CMK (cell line): ENCODE measurements at regions not wholly inside any gene's neighbourhood (a gene's known extent, or its start where the extent isn't known, plus 50 kb on each side); places are given as distances from the start of the nearest gene placed in this dataset.
A peak's percentile ranks its signal among the peaks of the same experiment; 100 is the strongest.

Experiments
- DNase-seq: peaks from one replicate; pipeline ENCODE4 v3.0.0-alpha.2; 2010; ENCODE audit warnings: low read depth

DNA sequence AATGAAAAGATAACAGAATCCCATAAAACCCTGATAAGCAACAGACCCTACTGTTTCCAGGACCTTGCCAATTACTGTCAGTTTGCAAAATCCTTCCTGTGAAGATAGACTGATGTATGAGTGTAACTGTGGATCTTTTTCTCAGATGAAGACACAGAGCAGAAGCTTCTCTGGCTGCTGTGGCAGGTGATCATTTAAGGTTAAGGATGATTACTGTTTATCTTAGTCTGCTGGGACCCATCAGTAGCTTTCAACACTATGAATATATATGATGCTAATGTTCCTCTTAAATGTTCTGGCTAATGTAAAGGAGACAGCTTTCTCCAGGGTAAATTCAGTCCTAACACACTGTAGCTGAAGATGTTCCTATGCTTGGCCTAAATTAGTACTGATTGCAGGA is 56.0 kb upstream of the CTTNBP2 start:
- no peak for DNase-seq

DNA sequence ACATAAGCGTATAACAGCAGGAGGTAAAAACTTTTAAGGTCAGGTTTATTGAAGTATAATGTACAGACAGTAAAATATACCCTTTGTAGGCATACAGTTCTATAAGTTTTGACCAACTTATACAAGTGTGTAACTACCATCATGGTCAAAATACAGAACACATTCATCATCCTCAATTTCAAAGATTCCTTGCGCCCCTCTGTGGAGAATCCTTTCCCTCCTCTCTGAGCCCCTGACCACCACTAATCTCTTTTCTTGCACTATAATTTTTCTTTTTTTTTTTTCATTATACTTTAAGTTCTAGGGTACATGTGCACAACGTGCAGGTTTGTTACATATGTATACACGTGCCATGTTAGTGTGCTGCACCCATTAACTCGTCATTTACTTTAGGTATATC is 58.1 kb upstream of the CTTNBP2 start:
- no peak for DNase-seq

DNA sequence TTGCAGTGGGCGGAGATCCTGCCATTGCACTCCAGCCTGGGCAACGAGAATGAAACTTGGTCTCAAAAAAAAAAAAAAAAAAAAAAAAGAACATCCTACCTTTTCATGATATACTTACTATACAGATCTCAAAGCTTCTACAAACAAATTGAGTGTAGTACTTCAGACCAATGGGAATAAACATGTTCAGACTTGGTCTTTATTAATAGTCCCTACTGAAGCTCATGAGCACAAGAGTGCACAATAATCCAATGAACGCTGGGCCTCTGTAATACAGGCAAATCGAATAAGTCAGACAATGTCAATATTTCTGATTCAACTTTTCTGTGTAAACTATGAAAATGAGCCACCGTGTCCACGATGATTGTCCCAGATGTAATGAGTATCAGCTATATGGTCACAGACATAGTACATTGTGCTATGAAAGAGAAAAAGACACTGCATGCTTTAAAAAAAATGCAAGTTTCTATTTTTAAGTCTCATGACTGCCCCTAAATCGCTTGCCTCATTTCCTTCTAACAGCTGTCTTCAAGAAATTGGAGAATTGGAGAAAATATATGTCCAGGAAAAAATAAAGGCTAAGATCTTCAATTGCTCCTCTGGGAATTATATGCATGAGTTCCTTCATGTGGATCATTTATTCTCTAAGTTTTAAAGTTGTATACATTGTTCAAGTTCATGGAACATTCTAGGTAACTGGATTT is 64.0 kb upstream of the CTTNBP2 start:
- DNase-seq: no peak

DNA sequence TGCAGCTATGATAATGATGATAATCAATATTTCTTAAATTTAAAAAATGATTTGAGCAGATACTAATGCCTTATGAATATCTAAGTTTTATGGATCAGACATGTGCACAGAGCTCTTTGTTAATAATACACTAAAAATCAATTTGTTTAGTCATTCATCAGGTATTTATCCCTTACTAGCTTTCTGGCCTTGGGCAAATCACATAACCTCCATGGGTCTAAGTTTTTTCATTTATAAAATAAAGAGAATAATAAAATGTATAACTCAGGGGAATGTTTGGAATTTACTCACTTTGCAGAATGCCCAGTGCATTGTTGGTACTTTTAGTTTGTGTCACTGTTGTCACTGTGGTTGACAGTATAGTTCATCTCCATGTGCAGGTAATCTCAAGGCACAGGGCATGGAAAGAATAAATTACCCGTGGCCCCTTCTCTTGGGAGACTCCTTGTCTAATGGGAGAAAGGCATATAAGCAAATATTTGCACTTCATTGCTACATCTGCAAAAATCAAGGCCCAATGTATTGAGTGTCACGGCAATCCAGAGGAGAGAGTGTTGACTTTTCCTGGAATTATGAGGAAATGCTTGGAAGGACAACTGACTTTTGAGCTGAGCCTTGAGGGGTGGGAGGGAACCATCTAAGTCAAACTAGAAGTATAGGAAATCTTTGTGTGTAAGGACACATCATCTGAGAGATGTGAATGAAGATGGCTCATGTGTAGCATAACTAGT is 64.7 kb upstream of the CTTNBP2 start:
- no peak for DNase-seq

DNA sequence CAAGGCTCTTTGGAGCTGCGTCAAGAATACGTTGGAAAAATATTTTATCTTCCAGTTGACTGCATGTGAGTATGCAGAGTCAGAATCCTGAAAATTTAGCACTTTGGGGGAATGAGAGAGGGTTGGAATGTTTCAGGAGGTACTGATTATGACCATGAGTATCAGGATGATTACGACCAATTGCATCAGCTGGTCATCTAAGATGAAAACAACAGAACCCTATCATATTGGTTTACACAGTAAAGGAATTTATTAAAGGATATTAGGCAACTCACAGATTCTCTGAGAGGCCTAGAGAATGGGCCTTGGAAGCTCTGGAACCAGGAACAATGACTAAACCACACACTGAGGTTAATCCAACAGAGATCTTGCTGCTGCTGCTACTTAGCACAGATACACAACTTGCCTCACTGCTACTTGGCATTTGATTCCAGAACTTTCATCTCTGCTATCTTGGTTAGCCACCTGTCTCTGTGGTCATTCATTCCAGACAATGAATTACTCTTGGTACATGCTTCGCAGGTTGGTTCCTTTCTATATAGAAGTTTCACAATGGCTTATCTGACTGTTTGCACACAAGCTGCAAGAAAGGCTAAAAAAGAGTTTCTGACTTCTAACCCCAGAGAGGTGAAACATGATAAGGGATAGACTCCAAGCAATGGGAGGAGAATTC is 68.0 kb upstream of the CTTNBP2 start:
- peak; percentile 71 for DNase-seq

DNA sequence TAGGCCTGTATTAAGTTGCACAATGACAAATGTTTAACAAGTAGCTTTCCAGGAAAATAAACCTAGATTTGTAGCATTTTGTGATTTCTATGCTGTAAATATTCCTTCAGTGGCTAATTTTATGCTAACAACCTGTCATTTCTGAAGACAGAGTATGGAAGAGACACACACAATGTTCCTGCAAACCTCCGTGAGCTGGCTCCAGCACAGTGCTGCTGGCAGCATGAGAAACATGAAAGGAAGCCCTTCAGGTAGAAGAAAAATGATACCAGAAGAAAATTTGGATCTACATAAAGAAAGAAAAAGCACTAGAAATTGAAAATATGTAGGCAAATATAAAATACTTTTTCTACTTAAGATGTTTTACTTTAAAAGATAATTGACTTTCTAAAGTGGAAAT is 69.5 kb upstream of the CTTNBP2 start:
- no peak for DNase-seq

DNA sequence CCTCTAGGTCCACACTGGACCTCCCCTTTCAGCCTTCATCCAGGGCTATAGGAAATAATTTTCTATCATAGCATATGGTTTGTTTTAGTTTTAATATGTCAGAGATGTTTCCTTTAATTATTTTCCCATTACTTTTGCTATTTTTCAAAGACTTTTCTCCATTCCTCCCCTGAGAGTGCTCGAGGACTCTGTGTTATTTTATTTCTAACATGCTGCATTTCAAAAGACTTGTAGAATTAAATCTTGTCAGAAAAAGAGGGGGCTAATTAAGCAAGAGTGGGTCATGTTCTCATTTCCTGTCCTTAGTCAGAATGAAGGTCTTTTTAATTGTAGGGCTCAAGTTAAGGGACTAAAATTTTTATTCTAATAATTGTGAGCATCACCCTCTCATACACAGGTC is 71.6 kb upstream of the CTTNBP2 start:
- no peak for DNase-seq

DNA sequence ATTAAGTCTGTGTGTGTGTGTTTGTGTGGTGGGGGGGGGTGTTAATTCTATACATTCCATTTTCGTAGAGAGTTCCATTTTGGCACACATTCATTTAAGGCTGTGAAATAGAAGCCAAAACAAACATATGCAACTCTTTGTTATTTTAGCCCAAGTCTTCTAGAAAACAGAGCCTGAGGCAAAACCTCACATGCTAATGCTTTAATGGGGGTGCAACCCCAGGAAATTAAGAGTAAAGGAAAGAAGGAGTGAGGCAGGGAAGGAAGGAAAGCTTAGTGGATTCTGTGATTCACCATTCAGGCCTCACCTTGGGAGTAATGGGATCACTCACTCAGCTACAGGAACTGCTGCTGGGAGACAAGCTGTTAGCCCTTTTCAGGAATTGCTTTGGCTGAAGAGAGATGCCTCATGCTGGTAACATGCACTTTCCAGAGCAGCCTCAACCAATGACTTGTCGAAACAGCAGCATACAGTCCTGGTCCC is 73.0 kb upstream of the CTTNBP2 start:
- DNase-seq: no peak

DNA sequence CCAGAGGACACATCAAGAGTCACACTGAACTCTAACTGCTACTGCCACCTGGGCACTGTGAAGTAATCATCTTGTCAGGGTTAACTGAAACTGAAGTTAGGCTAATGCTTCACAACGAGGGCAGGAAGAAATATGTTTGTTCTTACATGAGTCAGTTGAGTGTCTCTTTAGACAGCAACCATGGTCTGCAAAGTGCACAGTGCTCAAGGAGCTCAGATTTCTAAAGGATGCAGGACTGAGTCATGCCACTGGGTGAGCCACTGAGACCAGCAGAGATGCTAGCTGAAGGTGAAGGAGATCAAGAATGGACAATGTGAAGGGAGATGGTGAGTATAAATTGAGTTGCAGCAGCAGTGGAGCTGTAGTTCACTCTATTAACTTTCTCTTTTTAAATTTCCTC is 76.0 kb upstream of the CTTNBP2 start:
- no peak for DNase-seq

DNA sequence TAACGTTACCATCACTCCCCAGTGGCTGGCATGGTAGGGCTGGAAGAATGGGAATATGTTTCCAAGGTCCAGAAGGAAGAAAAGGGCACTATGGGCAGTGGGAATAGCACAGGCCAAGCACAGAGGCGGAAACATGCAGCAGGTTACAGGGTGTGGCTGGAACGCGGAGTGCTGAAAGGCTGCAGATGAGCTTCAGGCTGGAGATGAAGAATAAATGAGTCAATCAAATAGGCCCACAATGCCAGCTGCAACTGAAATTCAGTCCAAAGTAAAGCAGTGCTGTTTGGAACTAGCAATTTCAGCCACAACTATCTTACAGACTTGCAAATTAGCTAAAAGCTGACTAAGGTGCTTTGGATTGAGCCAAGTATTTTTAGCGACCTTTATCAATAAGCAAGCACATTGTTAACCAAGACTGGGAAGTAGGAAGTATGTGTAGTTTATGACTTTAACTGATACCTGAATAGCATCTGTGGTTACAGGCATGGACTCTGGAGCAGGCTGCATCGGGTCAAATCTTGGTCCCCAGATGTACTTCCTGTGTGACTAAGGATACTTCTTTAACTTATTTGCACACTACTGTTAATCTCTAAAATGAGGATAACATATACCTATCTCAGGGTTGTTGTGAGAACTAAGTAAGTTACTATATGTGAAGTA is 77.5 kb upstream of the CTTNBP2 start:
- peak; percentile 27 for DNase-seq

DNA sequence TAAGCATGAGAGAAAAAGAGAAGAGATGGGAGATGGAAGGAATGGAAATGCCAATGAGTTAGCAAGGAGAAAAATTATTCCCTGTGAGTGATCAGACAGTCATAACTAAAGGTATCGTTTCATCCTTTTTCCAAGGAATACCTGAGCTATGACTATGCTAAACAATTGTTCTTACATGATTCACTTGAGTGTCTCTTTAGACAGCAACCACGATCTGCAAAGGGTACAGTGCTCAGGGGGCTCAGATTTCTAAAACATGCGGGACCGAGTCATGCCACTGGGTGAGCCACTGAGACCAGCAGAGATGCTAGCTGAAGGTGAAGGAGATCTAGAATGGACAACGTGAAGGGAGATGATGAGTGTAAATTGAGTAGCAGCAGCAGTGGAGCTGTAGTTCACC is 78.0 kb upstream of the CTTNBP2 start:
- DNase-seq: no peak

DNA sequence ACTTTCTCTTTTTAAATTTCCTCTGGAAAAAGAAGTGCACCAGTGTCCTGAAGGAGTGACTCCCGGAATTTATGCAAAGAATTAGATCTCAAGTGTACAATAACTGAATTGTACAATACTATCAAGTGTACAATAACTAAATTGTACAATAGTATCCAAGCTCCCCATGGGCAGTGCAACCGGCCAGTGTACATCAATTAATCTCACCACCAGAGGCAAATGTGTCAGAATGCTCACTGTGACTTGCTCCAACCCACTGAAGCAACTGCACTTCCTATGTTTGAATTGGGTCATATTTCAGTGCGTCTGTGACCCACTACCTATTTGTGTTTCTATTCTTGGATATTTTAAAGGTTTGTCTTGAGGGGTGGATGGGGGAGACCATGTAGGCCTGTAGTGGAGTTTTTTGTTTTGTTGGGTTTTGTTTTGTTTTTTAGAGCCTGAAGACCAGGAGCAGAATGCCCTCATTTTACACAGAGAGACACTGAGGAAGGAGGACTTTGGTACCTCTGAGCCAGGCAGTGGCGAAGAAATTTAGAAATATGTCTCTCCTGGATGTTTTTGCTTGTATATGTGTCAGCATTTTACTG is 78.5 kb upstream of the CTTNBP2 start:
- no peak for DNase-seq

DNA sequence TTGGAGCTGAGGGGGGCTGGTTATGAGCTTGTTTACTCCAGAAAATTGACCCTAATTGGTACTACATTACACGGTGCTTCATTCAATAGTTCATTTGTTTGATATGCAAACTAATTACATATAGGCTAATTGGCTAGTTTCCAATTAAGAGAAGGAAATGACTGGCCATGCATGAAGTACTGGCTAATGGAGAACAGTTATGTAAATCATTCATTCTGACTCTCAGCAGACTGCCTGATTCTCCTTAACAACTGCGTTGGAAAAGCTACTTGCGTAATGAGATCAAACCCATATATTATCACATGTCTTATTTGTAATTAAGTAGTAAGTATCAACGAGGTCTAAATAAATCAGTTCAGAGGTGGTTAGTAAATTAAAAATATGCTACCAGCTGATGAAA is 81.8 kb upstream of the CTTNBP2 start:
- DNase-seq: no peak

DNA sequence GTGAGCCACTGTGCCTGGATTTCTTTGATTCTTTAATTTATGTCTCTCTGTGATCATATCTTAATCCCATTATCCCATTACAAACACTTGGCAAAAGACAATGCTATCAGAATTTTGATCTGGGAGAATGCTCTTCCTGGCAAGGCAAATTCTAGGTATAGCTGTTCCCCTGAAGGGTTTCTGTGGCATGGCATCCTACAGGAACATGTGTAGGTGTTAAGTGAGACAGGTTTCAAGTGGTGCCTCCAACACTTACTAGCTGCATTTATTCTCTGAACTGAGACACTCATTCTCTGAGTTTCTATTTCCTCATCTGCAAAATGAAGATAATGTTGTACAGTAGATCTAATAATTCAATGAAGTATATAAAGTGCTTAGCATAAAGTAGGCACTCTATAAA is 87.1 kb upstream of the CTTNBP2 start:
- DNase-seq: no peak

DNA sequence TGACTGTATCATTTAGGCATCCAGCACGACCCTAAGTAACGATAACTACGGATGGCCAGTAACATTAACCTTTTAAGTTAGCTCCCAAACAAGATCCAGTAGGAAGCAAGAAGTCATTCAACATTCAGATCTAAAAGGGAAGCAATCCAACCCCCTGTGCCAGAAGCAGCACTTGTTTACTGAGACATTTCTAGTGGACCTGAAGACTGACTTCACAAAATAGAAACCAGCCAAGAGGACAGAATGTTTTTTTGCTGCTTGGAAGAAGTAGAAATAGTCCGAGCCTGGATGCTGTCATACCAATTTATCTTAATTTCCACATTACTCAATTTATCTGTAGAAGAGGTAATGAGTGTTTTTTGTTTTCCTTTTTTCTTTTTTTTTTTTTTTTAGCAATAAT is 88.0 kb upstream of the CTTNBP2 start:
- DNase-seq: no peak

DNA sequence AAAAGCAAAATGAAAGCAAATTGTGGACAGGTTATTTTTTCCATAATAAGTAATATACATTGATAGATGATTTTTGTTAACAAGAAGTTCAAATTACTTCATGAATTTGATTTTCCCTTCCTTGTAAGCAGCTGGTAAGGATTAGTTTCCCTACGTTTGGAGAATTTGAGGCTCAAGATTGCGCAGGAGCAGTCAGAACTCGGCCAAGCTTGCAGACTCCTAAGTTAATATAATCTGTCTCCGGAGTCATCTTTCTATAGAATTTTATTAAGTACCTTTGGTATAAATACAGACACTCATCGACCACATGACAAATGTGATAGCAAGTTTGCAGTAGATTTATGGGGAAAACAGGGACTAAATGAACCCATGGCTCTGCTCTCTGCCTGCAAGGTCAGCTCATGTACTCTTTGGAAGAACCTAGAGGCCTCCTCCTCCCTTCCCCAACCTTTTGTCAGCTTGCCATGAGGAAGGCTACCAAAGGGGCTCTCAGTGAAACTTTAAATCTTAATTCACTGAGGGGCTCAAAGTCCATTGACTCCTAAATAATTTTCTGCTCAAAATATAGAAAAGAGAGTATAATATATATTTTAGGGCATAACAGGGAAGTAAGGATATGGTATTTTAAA is 89.2 kb upstream of the CTTNBP2 start:
- DNase-seq: no peak

DNA sequence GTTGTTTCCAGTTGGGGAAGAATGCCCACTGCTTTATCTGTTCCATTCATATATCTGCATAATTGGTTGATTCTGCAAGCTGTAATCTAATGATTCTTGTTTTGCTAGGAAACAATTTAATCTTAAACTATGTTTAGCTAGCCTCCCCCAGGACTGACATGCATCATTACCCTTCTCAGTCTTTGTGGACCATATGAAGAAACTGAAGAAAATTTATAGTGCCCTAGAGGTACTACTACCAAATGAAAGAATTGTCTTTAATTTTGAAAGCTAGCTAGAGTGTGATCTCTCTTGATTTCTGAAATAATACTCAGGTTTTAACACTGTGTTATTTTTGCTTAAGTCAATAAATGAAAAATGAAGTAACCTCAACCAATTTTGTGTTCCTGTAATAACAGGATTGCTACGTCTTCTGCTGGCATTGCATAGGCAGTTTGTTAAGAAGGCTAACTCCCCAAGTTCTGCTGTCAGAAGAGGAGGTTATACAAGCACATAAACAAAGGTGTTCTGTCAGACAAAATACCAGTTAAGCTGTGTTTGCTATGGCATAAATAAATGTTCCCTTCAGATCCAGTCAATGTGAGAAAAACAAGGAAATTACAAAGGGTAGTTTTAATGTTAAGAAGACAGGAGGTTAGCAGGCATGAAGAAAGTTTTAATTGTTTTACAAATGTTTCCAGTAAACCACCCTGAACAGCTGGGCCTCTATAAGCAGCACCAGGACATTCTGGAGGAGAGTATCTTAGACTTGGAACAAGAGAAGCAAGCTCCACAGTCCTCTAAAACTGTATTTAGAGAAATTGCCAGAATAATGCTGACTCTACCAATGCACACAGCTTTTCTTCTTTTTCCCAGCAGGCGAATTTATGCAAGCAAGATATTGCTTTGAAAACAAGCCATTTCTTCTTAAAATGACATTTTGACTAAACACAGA is 90.3 kb upstream of the CTTNBP2 start:
- no peak for DNase-seq

DNA sequence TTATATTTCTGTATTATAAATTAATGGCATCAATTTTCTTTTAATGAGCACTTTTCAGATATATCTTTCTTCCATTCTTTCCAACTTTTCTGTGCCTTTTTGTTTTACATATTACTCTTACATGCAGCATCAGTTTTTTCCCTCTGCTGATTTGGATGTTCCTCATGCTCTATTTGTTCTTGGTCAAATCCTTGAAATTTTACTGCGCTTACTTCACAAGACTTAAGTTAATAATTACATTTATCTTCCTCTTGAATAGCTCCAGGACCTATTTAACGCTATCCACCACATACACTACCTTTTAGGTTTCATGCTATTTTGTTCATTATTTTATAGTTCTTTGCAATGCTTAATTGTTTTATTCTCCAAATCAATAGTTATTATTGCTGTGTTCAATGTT is 97.6 kb upstream of the CTTNBP2 start:
- no peak for DNase-seq

DNA sequence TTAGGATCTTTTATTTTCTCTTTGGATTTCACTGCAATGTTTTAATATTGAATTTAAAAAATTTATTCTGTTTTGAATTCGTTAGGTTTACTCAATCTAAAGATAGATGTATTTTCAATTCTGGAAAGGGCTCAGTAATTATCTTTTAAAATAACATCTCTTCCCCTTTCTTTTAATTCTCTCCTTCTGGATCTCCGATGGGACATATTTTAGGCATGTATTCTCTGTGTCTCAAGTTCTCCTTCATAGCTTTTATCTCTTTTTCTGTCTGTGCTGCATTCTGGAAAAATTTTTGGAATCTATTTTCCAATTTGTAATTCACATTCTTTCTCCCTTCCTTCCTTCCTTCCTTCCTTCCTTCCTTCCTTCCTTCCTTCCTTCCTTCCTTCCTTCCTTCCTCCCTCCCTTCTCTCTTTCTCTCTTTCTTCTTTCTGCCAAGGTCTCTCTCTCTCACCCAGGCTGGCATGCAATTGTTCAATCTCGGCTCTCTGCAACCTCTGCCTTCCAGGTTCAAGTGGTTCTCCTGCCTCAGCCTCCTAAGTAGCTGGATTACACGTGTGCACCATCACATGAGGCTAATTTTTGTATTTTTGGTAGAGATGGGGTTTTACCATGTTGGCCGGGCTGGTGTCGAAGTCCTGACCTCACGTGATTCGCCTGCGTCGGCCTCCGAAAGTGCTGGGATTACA is 98.5 kb upstream of the CTTNBP2 start:
- no peak for DNase-seq

DNA sequence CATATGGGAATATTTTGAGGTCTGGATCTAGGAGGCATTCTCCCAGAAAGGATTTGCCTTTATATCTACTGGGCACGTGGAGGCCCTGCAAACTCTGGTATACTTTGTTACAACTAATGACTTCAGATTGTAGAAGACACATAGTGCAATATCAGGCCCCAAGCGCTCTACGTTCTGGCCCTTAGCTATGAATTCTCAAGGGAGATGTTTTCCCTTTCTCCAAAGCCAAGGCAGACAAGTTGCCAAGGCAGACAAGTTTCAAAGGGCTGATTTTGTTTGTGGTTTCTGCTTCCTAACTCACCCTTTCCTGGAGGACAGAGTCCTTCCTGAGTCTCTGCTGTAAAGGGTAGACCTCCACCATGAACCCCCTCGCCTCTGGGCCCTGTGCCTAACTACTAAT is 99.4 kb upstream of the CTTNBP2 start:
- DNase-seq: no peak
